HG03108 (cell line): ENCODE measurements at regions not wholly inside any gene's neighbourhood (a gene's known extent, or its start where the extent isn't known, plus 50 kb on each side); places are given as distances from the start of the nearest gene placed in this dataset.

ENCODE experiments used
- ATAC-seq: cut with Tn5 transposase; IDR thresholded peaks from one replicate; pipeline ENCODE4 v1.9.1; 2021; ENCODE audit warnings: moderate library complexity; ENCODE audit not compliant: unreplicated experiment

GRCh38 chr2:6054161-6054671 lies 362.0 kb downstream of the SOX11 start:
- ATAC-seq, result no peak

GRCh38 chr2:6060992-6061663 lies 368.9 kb downstream of the SOX11 start:
- no peak for ATAC-seq

GRCh38 chr2:6064757-6065156 lies 372.6 kb downstream of the SOX11 start:
- ATAC-seq, result no peak

GRCh38 chr2:6065703-6066102 lies 373.5 kb downstream of the SOX11 start:
- no peak for ATAC-seq

- ATAC-seq, result no peak
These were observed 374.9 kb downstream of the SOX11 start for GRCh38 chr2:6067089-6067488.

DNA sequence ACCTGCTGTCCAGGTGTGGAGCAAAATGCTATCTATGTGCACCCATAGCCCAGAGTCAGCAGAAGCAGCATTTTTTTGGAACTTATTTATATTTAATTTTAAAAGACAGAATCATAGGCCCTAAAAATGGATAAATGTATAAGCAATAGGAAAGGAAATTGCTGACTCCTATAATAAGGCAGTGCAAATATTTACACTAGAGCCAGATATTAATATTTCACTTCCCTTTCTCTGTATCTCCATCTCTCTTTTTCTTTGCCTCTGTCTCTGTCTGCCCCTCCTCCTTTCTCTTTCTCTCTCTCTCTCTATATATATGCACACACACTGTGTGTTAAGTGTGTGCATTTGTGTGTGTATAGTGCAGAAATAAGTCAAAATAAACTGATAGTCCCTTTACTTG lies 375.6 kb downstream of the SOX11 start:
- ATAC-seq, result no peak

DNA sequence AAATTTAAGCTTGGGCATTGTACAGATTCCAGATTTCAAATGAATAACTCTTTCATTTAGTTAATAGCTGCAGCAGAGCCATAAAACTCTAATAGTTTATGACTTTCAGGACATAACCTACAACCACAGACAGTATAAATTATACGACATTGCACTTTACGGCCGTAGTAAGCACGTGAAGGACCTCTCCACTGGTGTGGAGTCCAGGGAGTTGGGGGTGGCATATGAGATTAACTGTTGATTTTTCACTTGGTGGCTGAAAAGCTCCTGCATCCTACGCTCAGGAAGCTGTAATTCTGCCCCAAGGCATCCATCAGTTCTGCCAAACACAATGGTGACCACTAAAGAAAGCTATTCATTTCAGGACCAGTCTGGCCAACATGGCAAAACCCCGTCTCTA lies 376.2 kb downstream of the SOX11 start:
- no peak for ATAC-seq

- ATAC-seq, result no peak
These were observed 377.2 kb downstream of the SOX11 start for GRCh38 chr2:6069381-6069780.

DNA sequence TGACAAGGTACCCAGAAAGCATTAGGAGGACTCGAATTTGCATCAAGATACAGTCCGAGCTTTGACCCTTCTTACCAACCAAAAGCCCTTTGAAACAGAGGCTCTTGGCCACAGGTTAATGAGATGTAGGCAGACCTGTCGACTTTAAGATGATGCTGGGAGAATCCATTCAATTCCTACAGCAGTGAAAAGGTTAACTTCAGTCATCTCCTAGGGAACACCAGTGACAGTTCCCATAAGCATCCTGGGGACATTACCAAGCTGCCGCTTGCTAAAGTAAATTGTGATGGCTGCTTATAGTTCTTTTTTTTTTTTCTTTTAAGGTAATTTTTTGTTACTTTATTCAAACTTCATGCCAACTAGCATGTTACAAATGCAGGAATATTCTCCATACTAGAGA lies 379.3 kb downstream of the SOX11 start:
- ATAC-seq, result no peak

DNA sequence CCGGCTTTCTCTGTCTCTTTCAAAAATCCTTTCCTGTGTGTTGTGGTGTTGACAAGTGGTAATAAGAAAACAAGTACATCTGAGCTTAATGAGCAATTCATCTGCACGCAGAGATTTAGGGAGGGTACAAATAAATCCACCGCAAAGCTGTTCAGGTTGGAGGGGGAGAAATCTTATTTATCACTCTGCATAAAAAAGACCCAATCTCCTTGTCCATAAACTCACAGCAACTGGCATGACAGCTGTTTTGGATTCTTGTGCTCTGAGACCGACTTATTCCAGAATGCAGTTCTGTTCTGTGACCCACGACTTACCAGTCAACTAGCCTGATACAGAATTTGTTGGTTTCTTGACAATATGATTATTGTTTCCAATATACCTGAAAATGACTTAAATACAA lies 380.1 kb downstream of the SOX11 start:
- ATAC-seq, result no peak

DNA sequence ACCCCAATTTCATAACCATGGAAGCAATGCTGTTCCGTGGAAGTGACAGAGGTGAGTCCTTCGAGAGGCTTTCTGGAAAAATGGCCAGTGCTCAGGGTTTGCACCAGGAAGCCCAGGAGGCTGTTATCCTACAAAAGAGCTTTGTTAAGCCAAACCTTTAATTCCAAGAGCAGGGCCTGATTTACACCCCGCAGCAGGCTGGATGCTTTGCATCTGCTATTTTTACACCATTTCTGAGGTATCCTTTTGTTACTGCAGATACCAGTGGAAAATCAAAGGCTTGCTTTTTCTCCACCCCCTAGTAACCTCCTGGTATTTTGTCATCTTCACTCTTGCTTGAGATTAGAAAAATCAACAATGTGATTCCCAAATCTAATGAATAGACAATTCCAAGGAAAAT lies 380.6 kb downstream of the SOX11 start:
- no peak for ATAC-seq

DNA sequence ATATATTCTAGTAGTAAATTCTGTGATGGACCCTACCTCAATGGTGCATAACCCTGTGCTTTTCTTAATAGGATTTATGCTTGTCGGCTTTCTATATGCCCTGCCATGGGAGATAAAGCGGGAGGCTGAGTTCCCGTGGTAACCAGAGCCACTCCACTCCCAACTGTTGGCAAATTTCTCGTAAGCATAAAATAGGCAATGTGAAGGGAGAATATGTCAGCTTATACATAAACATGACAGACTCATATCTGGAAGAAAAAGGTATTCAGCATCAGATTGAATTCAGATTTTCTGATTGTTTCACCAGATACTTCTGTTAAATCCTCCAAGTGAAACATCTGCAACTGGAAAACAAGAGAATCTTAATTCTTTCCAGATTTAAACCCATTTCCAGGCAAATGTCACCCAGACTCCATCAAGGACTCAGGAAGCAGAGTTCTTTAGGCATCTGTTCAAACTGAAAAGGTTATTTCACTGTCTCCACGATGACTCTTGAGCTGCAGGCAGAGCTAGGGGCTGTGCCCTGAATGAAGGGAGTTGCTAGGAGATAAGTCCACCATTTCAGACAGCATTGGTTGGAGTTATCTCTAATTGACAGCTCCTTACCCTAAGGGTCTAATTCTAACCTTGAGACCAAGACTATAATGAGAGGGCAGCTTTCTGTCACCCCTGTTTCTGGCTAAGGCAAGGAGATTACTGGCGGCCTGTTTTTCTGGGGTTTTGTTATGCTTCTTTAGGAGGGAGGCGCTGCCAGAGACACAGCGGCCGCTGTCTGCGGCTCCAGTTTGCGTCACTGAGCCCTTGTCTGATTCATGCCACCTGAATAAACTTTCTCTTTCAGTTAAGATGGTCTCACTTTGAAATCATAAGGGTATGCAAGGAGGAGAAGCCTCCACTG lies 381.3 kb downstream of the SOX11 start:
- ATAC-seq, result no peak

DNA sequence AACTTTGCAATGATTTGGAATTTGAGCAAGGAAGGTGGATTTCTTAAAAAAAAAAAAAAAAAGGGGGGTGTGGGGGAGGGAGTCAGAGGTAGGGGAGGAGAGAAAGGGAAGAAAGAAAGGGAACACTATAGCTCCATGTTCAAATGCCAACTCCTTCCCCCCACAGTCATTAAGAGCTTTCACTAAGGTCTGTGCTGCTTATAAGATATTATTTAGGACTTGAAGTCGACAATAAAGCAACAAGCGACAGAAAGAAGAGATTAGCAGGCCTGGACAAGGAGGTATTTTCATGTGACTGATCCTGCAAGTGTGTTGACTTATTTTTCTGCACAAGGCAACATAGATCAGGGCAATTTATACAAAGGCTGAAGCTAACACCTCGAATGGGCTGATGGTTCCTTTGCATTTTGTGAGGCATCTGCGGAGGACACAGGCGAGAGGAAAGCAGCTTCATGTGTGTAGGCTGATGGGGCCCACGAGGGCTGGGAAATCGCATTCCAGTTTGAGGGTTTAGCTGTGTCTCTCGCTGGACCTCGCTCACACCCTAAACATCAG lies 382.0 kb downstream of the SOX11 start:
- ATAC-seq, result no peak

GRCh38 chr2:6077585-6077984 lies 385.4 kb downstream of the SOX11 start:
- ATAC-seq, result no peak

- ATAC-seq, result no peak
These were observed 386.2 kb downstream of the SOX11 start for GRCh38 chr2:6078414-6078813.

GRCh38 chr2:6079405-6079804 lies 387.2 kb downstream of the SOX11 start:
- ATAC-seq, result no peak

DNA sequence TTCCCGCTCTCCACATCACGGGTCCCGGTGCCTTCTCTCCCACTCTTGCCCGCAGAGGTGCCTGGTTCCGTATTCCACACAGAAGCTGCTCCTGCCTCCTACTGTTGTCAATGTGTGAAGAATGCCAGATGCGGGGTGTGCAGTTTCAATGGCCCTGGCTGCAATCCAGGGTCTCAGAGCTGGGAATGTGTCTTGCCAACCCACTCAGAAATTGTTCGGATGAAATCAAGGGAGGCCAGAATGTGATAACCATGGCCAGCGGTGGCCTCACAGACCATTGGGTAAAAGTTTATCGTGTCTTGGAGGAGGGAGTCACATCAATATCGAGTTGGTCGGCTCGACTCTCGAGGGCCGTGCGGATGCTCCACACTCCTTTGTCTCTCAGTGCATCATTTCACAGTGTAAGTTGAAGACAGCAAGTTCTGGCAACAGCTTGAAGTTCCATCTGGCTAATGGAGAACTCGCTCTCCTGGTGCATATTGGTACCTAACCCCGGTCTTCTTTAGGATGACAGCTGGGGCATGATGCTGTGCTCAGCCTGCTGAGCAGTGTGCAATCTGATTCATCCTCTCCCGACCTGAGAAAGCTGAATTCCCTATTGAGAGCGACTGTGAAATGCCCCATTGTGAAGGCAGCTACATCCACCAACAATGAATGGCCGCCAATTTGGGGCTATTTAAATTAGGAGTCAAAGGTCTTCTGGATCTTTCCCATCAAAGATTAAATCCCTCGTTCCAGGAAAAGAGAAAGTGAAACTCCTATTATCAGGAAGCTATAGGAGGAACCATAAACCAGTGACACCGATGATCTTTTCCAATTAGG lies 389.0 kb downstream of the SOX11 start:
- no peak for ATAC-seq

GRCh38 chr2:6081955-6082624 lies 389.9 kb downstream of the SOX11 start:
- ATAC-seq, result no peak

DNA sequence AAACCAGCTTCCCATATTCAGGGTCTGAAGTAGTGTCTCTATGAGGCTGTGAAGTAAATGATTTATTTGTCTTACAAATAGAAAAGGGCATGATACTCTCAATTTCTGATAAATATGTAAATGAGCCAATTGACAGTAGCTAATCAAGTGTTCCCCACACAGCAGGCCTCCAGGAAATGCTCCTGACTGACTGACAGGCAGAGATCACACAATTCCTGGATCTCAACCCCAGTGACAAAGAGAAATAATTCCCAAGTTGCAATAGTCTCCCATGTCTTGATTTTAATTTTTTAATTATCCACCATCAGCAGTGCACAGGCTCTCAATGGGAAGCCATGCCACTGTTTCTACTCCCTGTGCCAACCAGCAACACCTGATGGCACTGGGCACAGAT lies 390.4 kb downstream of the SOX11 start:
- ATAC-seq, result no peak

- no peak for ATAC-seq
These were observed 391.0 kb downstream of the SOX11 start for GRCh38 chr2:6083136-6083535.

GRCh38 chr2:6089474-6089873 lies 397.3 kb downstream of the SOX11 start:
- ATAC-seq, result no peak
